Thymus (tissue), 11 donors: ENCODE measurements at regions not wholly inside any gene's neighbourhood (a gene's known extent, or its start where the extent isn't known, plus 50 kb on each side); places are given as distances from the start of the nearest gene placed in this dataset.

ENCODE experiments used
- DNase-seq, 9 donors: peaks; one replicate each; pipeline ENCODE4 v3.0.0-alpha.2; 2013; ENCODE audit warnings: low spot score in 9 of 9, low read depth in 6 of 9, missing footprints in 1 of 9
- H3K27ac ChIP-seq, 2 donors: one replicate each; pipeline ENCODE4 v1.5.1; 2013; ENCODE audit warnings: control low read depth in 1 of 2, low read depth in 1 of 2, low read length in 1 of 2, mild to moderate bottlenecking in 1 of 2, moderate library complexity in 1 of 2
- H3K27me3 ChIP-seq, 2 donors: one replicate each; pipeline ENCODE4 v1.5.1; 2013; ENCODE audit warnings: low read length in 1 of 2; ENCODE audit not compliant: control insufficient read depth in 2 of 2, insufficient read depth in 1 of 2
- H3K36me3 ChIP-seq, 2 donors: one replicate each; pipeline ENCODE4 v1.5.1; 2013; ENCODE audit warnings: low read length in 1 of 2, mild to moderate bottlenecking in 1 of 2, moderate library complexity in 1 of 2; ENCODE audit not compliant: control insufficient read depth in 2 of 2, insufficient read depth in 2 of 2
- H3K4me1 ChIP-seq, 2 donors: one replicate each; pipeline ENCODE4 v1.5.1; 2013; ENCODE audit warnings: low read length in 2 of 2; ENCODE audit not compliant: control insufficient read depth in 2 of 2, insufficient read depth in 2 of 2
- H3K4me3 ChIP-seq, 2 donors: one replicate each; pipeline ENCODE4 v1.5.1; 2013; ENCODE audit warnings: low read length in 2 of 2, control low read depth in 1 of 2, mild to moderate bottlenecking in 1 of 2
- H3K9me3 ChIP-seq, 2 donors: one replicate each; pipeline ENCODE4 v1.5.1; 2013; ENCODE audit warnings: low read length in 1 of 2, mild to moderate bottlenecking in 1 of 2; ENCODE audit not compliant: control insufficient read depth in 2 of 2, insufficient read depth in 1 of 2
- WGBS: extraction: QIAGEN DNeasy Blood & Tissue Kit; methylation state at CpG from one replicate; pipeline ENCODE4 v1.1.7; 2013; 5-methylcytosine and 5-hydroxymethylcytosine counted together
- donor health status: healthy.

- Histone ChIP-seq H3K9me3 (peaks cover 0 to 1% of the 10 kb centered on the region in 2 donors), H3K27ac (no peak overlapping the region), H3K27me3 (no peaks in the 10 kb centered on the region), H3K4me3 (no peak overlapping the region), H3K36me3 (no peaks in the 10 kb centered on the region), H3K4me1 (no peaks in the 10 kb centered on the region)
- no peak for DNase-seq
- WGBS = 90% methylated on average over 5 of the region's 5 CpGs
Measured at GRCh38 chr17:12407495-12408252, 258.0 kb upstream of the MYOCD start.

- DNase-seq = no peak
- Histone ChIP-seq H3K4me1 (no peaks in the 10 kb centered on the region), H3K36me3 (no peaks in the 10 kb centered on the region), H3K4me3 (no peak overlapping the region), H3K27me3 (no peaks in the 10 kb centered on the region), H3K27ac (no peak overlapping the region), H3K9me3 (peaks cover 1 to 4% of the 10 kb centered on the region in 2 donors)
- WGBS = 96% methylated on average over 3 of the region's 3 CpGs
Measured at GRCh38 chr17:12409082-12409481, 256.6 kb upstream of the MYOCD start.

GRCh38 chr17:12410717-12411116 is 255.0 kb upstream of the MYOCD start:
- no peak overlapping the region for H3K27ac ChIP-seq
- H3K36me3 ChIP-seq = no peaks in the 10 kb centered on the region
- H3K4me1 ChIP-seq = no peaks in the 10 kb centered on the region
- no peaks in the 10 kb centered on the region for H3K27me3 ChIP-seq
- no peak for DNase-seq
- H3K9me3 ChIP-seq = peaks cover 1 to 5% of the 10 kb centered on the region in 2 donors
- 96% methylated on average over 6 of the region's 6 CpGs for WGBS
- no peak overlapping the region for H3K4me3 ChIP-seq

GRCh38 chr17:12415031-12415430 is 250.7 kb upstream of the MYOCD start:
- Histone ChIP-seq H3K4me1 (no peaks in the 10 kb centered on the region), H3K27me3 (no peaks in the 10 kb centered on the region), H3K4me3 (no peak overlapping the region), H3K36me3 (no peaks in the 10 kb centered on the region), H3K9me3 (peaks cover 1 to 9% of the 10 kb centered on the region in 2 donors), H3K27ac (no peak overlapping the region)
- WGBS = 91% methylated on average over 3 of the region's 3 CpGs
- no peak for DNase-seq

- H3K36me3 ChIP-seq = no peaks in the 10 kb centered on the region
- H3K9me3 ChIP-seq = peaks cover 2 to 5% of the 10 kb centered on the region in 2 donors
- no peak overlapping the region for H3K27ac ChIP-seq
- 60% methylated on average over 5 of the region's 5 CpGs for WGBS
- H3K4me3 ChIP-seq = no peak overlapping the region
- no peak for DNase-seq
- H3K4me1 ChIP-seq = no peaks in the 10 kb centered on the region
- no peaks in the 10 kb centered on the region for H3K27me3 ChIP-seq
Measured at GRCh38 chr17:12421077-12421476, 244.6 kb upstream of the MYOCD start.

GRCh38 chr17:12421646-12422306 is 243.9 kb upstream of the MYOCD start:
- no peaks in the 10 kb centered on the region for H3K4me1 ChIP-seq
- H3K9me3 ChIP-seq = peaks cover 2 to 5% of the 10 kb centered on the region in 2 donors
- 50% methylated on average over 15 of the region's 15 CpGs for WGBS
- no peaks in the 10 kb centered on the region for H3K36me3 ChIP-seq
- H3K27me3 ChIP-seq = no peaks in the 10 kb centered on the region
- no peak overlapping the region for H3K4me3 ChIP-seq
- DNase-seq = no peak
- H3K27ac ChIP-seq = no peak overlapping the region

- WGBS = 86% methylated on average over 13 of the region's 13 CpGs
- H3K4me1 ChIP-seq = no peaks in the 10 kb centered on the region
- no peak for DNase-seq
Measured at GRCh38 chr17:12422651-12423050, 243.0 kb upstream of the MYOCD start.

GRCh38 chr17:12423337-12423736 is 242.4 kb upstream of the MYOCD start:
- H3K4me3 ChIP-seq = no peak overlapping the region
- WGBS = 89% methylated on average over 7 of the region's 7 CpGs
- peaks cover 2 to 7% of the 10 kb centered on the region in 2 donors for H3K9me3 ChIP-seq
- no peaks in the 10 kb centered on the region for H3K4me1 ChIP-seq
- H3K36me3 ChIP-seq = no peaks in the 10 kb centered on the region
- no peak for DNase-seq
- H3K27ac ChIP-seq = no peak overlapping the region
- no peaks in the 10 kb centered on the region for H3K27me3 ChIP-seq

More at GRCh38 chr17:12422651-12423050, 243.0 kb upstream of the MYOCD start:
- H3K27ac ChIP-seq = no peak overlapping the region
- H3K4me3 ChIP-seq = no peak overlapping the region
- no peaks in the 10 kb centered on the region for H3K36me3 ChIP-seq
- no peaks in the 10 kb centered on the region for H3K27me3 ChIP-seq
- peaks cover 2 to 5% of the 10 kb centered on the region in 2 donors for H3K9me3 ChIP-seq

- Histone ChIP-seq H3K36me3 (no peaks in the 10 kb centered on the region), H3K4me3 (no peak overlapping the region), H3K9me3 (peaks cover 0 to 8% of the 10 kb centered on the region in 2 donors), H3K27me3 (no peaks in the 10 kb centered on the region), H3K4me1 (no peaks in the 10 kb centered on the region), H3K27ac (no peak overlapping the region)
- DNase-seq = no peak
- WGBS = 93% methylated on average over 5 of the region's 5 CpGs
Measured at GRCh38 chr17:12429116-12429515, 236.6 kb upstream of the MYOCD start.
